ENCODE measurements at regions not wholly inside any gene's neighbourhood (a gene's known extent, or its start where the extent isn't known, plus 50 kb on each side); places are given as distances from the start of the nearest gene placed in this dataset.

GRCh38 chr4:107156443-107156842, 120.3 kb upstream of the DKK2 start:
- ATAC-seq (no peak), FAIRE-seq (no peak), DNase-seq (ENCODE audit: low read depth, low spot score) (no peak)
- intact Hi-C loops (cut with micrococcal nuclease; ENCODE audit: unreplicated experiment), result no loop called here
- H3K79me2 ChIP-seq (ENCODE audit: control insufficient read depth, insufficient read depth, low read length), result no peaks in the 10 kb centered on the region
- H3K27me3 ChIP-seq (replicated peaks in 1 of 2; ENCODE audit: control insufficient read depth in 2 of 2, insufficient read depth in 2 of 2, low read length in 1 of 2), result no peaks in the 10 kb centered on the region
- ChIA-PET CTCF (no interaction called here), RAD21 (ENCODE audit: unreplicated experiment) (no interaction called here), POLR2A (no interaction called here), SMC1A (ENCODE audit: uncharacterized antibody, unreplicated experiment) (no interaction called here)
- no peak for TF ChIP-seq YY1 (IDR thresholded peaks at IDR 0.05; ENCODE audit: low read depth, low read length)
- TF ChIP-seq TCF7 (IDR thresholded peaks at IDR 0.05; ENCODE audit: borderline replicate concordance), result no peak
- TF ChIP-seq POLR2A (IDR thresholded peaks at IDR 0.05; ENCODE audit: low read depth, low read length), result no peak
- no peaks in the 10 kb centered on the region for H3K4me1 ChIP-seq (ENCODE audit: control insufficient read depth, insufficient read depth, low read length)
- H2AFZ ChIP-seq (ENCODE audit: control insufficient read depth, low read depth, low read length), result no peak overlapping the region
- in situ Hi-C loops (cut with MboI), result no loop called here
- H3K9ac ChIP-seq (ENCODE audit: control insufficient read depth, insufficient read depth, low read length), result no peak overlapping the region
- H3K27ac ChIP-seq (ENCODE audit: control insufficient read depth, insufficient read depth), result no peak overlapping the region
- BruUV-seq (replicated peaks), result no TSS peak
- H4K20me1 ChIP-seq (ENCODE audit: control insufficient read depth, insufficient read depth), result no peaks in the 10 kb centered on the region
- no peaks in the 10 kb centered on the region for H3K9me3 ChIP-seq (replicated peaks; ENCODE audit: control insufficient read depth, insufficient read depth, low read length)
- H3K36me3 ChIP-seq (ENCODE audit: control insufficient read depth in 2 of 2, insufficient read depth in 2 of 2, low read length in 1 of 2), result no peaks in the 10 kb centered on the region
- no peak overlapping the region for H3K4me3 ChIP-seq
- H3K4me2 ChIP-seq (ENCODE audit: control insufficient read depth, insufficient read depth), result no peak overlapping the region

- intact Hi-C loops (cut with micrococcal nuclease; ENCODE audit: unreplicated experiment), result no loop called here
- in situ Hi-C loops (cut with MboI), result no loop called here
- Histone ChIP-seq H4K20me1 (ENCODE audit: control insufficient read depth, insufficient read depth) (no peaks in the 10 kb centered on the region), H3K4me2 (ENCODE audit: control insufficient read depth, insufficient read depth) (no peak overlapping the region), H3K9ac (ENCODE audit: control insufficient read depth, insufficient read depth, low read length) (no peak overlapping the region), H2AFZ (ENCODE audit: control insufficient read depth, low read depth, low read length) (no peak overlapping the region), H3K27ac (ENCODE audit: control insufficient read depth, insufficient read depth) (no peak overlapping the region), H3K79me2 (ENCODE audit: control insufficient read depth, insufficient read depth, low read length) (no peaks in the 10 kb centered on the region), H3K4me3 (no peak overlapping the region), H3K9me3 (replicated peaks; ENCODE audit: control insufficient read depth, insufficient read depth, low read length) (no peaks in the 10 kb centered on the region), H3K4me1 (ENCODE audit: control insufficient read depth, insufficient read depth, low read length) (no peaks in the 10 kb centered on the region), H3K27me3 (replicated peaks in 1 of 2; ENCODE audit: control insufficient read depth in 2 of 2, insufficient read depth in 2 of 2, low read length in 1 of 2) (no peaks in the 10 kb centered on the region), H3K36me3 (ENCODE audit: control insufficient read depth in 2 of 2, insufficient read depth in 2 of 2, low read length in 1 of 2) (no peaks in the 10 kb centered on the region)
- POLR2A ChIA-PET, result no interaction called here
- FAIRE-seq (no peak), ATAC-seq (no peak), DNase-seq (ENCODE audit: low read depth, low spot score) (no peak)
- BruUV-seq (replicated peaks), result no TSS peak
- CTCF ChIA-PET, result no interaction called here
- RAD21 ChIA-PET (ENCODE audit: unreplicated experiment), result no interaction called here
- SMC1A ChIA-PET (ENCODE audit: uncharacterized antibody, unreplicated experiment), result no interaction called here
- 0% methylated on average over 2 of the region's 2 CpGs for WGBS (ENCODE audit: insufficient coverage, insufficient replicate concordance, low lambda C conversion rate, missing lambda C conversion rate)
- TF ChIP-seq BCL3 (IDR thresholded peaks at IDR 0.05; ENCODE audit: borderline replicate concordance, insufficient read depth, low read depth, low read length, poor library complexity, severe bottlenecking), result no peak
- TF ChIP-seq RFX5 (IDR thresholded peaks at IDR 0.05; ENCODE audit: low read depth, low read length), result no peak
- TF ChIP-seq REST (IDR thresholded peaks at IDR 0.05; ENCODE audit: low read depth, low read length), result no peak
- TF ChIP-seq USF2 (IDR thresholded peaks at IDR 0.05; ENCODE audit: borderline replicate concordance, low read depth, low read length), result no peak
- TF ChIP-seq EZH2 (IDR thresholded peaks at IDR 0.05; ENCODE audit: borderline replicate concordance, control insufficient read depth, low read depth, low read length), result no peak
- TF ChIP-seq HDAC2 (IDR thresholded peaks at IDR 0.05), result no peak
Measured at GRCh38 chr4:107155366-107155765, 119.3 kb upstream of the DKK2 start.
